Hepatocyte (in vitro differentiated cells): ENCODE measurements at regions not wholly inside any gene's neighbourhood (a gene's known extent, or its start where the extent isn't known, plus 50 kb on each side); places are given as distances from the start of the nearest gene placed in this dataset.

Experiments used
- DNase-seq: peaks from one replicate; pipeline ENCODE4 v3.0.0-alpha.2; 2016; ENCODE audit warnings: low spot score
- H2AFZ ChIP-seq: fragments of 200-600 bp; sonication (generic); 2 replicates; pipeline ENCODE4 v1.6.0; 2016; ENCODE audit warnings: antibody characterized with exemption, mild to moderate bottlenecking
- H3K27ac ChIP-seq: fragments of 200-600 bp; sonication (generic); 2 replicates; pipeline ENCODE4 v1.5.1; 2016; ENCODE audit warnings: mild to moderate bottlenecking
- H3K27me3 ChIP-seq: fragments of 200-600 bp; sonication (generic); 2 replicates; pipeline ENCODE4 v1.6.1; 2016
- H3K36me3 ChIP-seq: fragments of 200-600 bp; sonication (generic); replicated peaks from 2 replicates; pipeline ENCODE4 v1.5.1; 2016; ENCODE audit warnings: low read depth; ENCODE audit not compliant: insufficient read depth
- H3K4me1 ChIP-seq: fragments of 200-600 bp; sonication (generic); 2 replicates; pipeline ENCODE4 v1.5.1; 2016; ENCODE audit warnings: mild to moderate bottlenecking, moderate library complexity; ENCODE audit not compliant: insufficient read depth
- H3K4me2 ChIP-seq: fragments of 200-600 bp; sonication (generic); 2 replicates; pipeline ENCODE4 v1.6.0; 2016
- H3K4me3 ChIP-seq: fragments of 200-600 bp; sonication (generic); 2 replicates; pipeline ENCODE4 v1.5.1; 2016; ENCODE audit warnings: mild to moderate bottlenecking
- H3K79me2 ChIP-seq: fragments of 200-600 bp; sonication (generic); 2 replicates; pipeline ENCODE4 v1.6.0; 2017; ENCODE audit warnings: mild to moderate bottlenecking
- H3K9me2 ChIP-seq: fragments of 200-600 bp; sonication (generic); replicated peaks from 2 replicates; pipeline ENCODE4 v1.6.0; 2017; ENCODE audit warnings: mild to moderate bottlenecking; ENCODE audit not compliant: insufficient read depth
- H3K9me3 ChIP-seq: fragments of 200-600 bp; sonication (generic); 2 replicates; pipeline ENCODE4 v1.5.1; 2016; ENCODE audit warnings: low read depth, mild to moderate bottlenecking
- H4K20me1 ChIP-seq: fragments of 200-600 bp; sonication (generic); 2 replicates; pipeline ENCODE4 v1.6.0; 2016; ENCODE audit warnings: mild to moderate bottlenecking; ENCODE audit not compliant: insufficient read depth, poor library complexity, severe bottlenecking
- CTCF ChIP-seq: fragments of 200-600 bp; sonication (generic); IDR thresholded peaks from 2 replicates; pipeline ENCODE4 v1.5.1; 2016; ENCODE audit warnings: antibody characterized with exemption, mild to moderate bottlenecking; ENCODE audit not compliant: poor library complexity
- EZH2 ChIP-seq: fragments of 200-600 bp; sonication (generic); IDR thresholded peaks from 2 replicates; pipeline ENCODE4 v1.6.1; 2016; ENCODE audit warnings: antibody characterized with exemption, mild to moderate bottlenecking, borderline replicate concordance
- EZH2phosphoT487 ChIP-seq: fragments of 200-600 bp; sonication (generic); IDR thresholded peaks from one replicate; pipeline ENCODE4 v1.6.1; 2018; ENCODE audit warnings: antibody characterized with exemption, mild to moderate bottlenecking, low read depth, moderate library complexity; ENCODE audit not compliant: unreplicated experiment, severe bottlenecking
- WGBS: methylation state at CpG from one replicate; pipeline ENCODE4 v1.1.6; 2016; ENCODE audit warnings: low lambda C conversion rate; ENCODE audit errors: missing lambda C conversion rate; 5-methylcytosine and 5-hydroxymethylcytosine counted together

- no peaks in the 10 kb centered on the region for H3K36me3 ChIP-seq
- H3K27me3 ChIP-seq, result no peaks in the 10 kb centered on the region
- H3K9me2 ChIP-seq, result no peaks in the 10 kb centered on the region
- H4K20me1 ChIP-seq, result no peaks in the 10 kb centered on the region
- H3K4me3 ChIP-seq, result no peak overlapping the region
- H3K27ac ChIP-seq, result peak overlapping the region; percentile 23
- no peaks in the 10 kb centered on the region for H3K79me2 ChIP-seq
- no peak for DNase-seq
- 71% methylated on average over 4 of the region's 4 CpGs for WGBS
- H3K4me1 ChIP-seq, result peaks cover 17% of the 10 kb centered on the region
- peak overlapping the region; percentile 12 for H3K4me2 ChIP-seq
- no peak for TF ChIP-seq EZH2
- no peak for TF ChIP-seq CTCF
- no peak for TF ChIP-seq EZH2phosphoT487
- H3K9me3 ChIP-seq, result no peaks in the 10 kb centered on the region
- no peak overlapping the region for H2AFZ ChIP-seq
Observed at GRCh38 chr5:96247097-96247701, 185.8 kb downstream of the PCSK1 start.

GRCh38 chr5:96245140-96246091 is 187.6 kb downstream of the PCSK1 start:
- H3K4me3 ChIP-seq, result no peak overlapping the region
- peak overlapping the region; percentile 75 for H3K27ac ChIP-seq
- DNase-seq, result peak; percentile 37
- WGBS, result 68% methylated on average over 4 of the region's 4 CpGs
- H2AFZ ChIP-seq, result no peak overlapping the region
- peak overlapping the region; percentile 39 for H3K4me2 ChIP-seq
- no peaks in the 10 kb centered on the region for H3K27me3 ChIP-seq
- TF ChIP-seq CTCF (no peak), EZH2 (no peak), EZH2phosphoT487 (no peak)
- no peaks in the 10 kb centered on the region for H3K9me2 ChIP-seq
- H3K79me2 ChIP-seq, result no peaks in the 10 kb centered on the region
- H4K20me1 ChIP-seq, result no peaks in the 10 kb centered on the region
- peaks cover 17% of the 10 kb centered on the region for H3K4me1 ChIP-seq
- no peaks in the 10 kb centered on the region for H3K9me3 ChIP-seq
- no peaks in the 10 kb centered on the region for H3K36me3 ChIP-seq

GRCh38 chr5:96244696-96245095 is 188.4 kb downstream of the PCSK1 start:
- no peaks in the 10 kb centered on the region for H3K9me2 ChIP-seq
- DNase-seq, result no peak
- no peaks in the 10 kb centered on the region for H3K9me3 ChIP-seq
- H4K20me1 ChIP-seq, result no peaks in the 10 kb centered on the region
- H3K4me3 ChIP-seq, result no peak overlapping the region
- H3K4me1 ChIP-seq, result peaks cover 17% of the 10 kb centered on the region
- no peaks in the 10 kb centered on the region for H3K79me2 ChIP-seq
- no peak overlapping the region for H2AFZ ChIP-seq
- H3K36me3 ChIP-seq, result no peaks in the 10 kb centered on the region
- H3K4me2 ChIP-seq, result no peak overlapping the region
- no peaks in the 10 kb centered on the region for H3K27me3 ChIP-seq
- WGBS, result 75% methylated on average over 2 of the region's 2 CpGs
- no peak for TF ChIP-seq EZH2phosphoT487
- no peak for TF ChIP-seq EZH2
- no peak for TF ChIP-seq CTCF
- H3K27ac ChIP-seq, result peak overlapping the region; percentile 37
